ENCODE measurements at regions not wholly inside any gene's neighbourhood (a gene's known extent, or its start where the extent isn't known, plus 50 kb on each side); places are given as distances from the start of the nearest gene placed in this dataset.

GRCh38 chr5:125700380-125700861 is 722.8 kb upstream of the GRAMD2B start:
- TF ChIP-seq CTCF (IDR thresholded peaks at IDR 0.05), result no peak
- TF ChIP-seq POLR2A (IDR thresholded peaks at IDR 0.05), result no peak
- no peak for TF ChIP-seq POLR2AphosphoS5 (IDR thresholded peaks at IDR 0.05)

Measured in sigmoid colon (tissue), 4 donors.